Tibial nerve (tissue), 3 donors: ENCODE measurements at regions not wholly inside any gene's neighbourhood (a gene's known extent, or its start where the extent isn't known, plus 50 kb on each side); places are given as distances from the start of the nearest gene placed in this dataset.

Experiments used
- CTCF ChIP-seq, 5 experiments: fragments of 200-600 bp in 3 of 5; fragments of 450-650 bp in 2 of 5; sonication (generic) in 3 of 5; IDR thresholded peaks; one replicate each; pipeline ENCODE4 v1.5.1; 2016 to 2019; ENCODE audit warnings: antibody characterized with exemption in 5 of 5, mild to moderate bottlenecking in 3 of 5, moderate library complexity in 2 of 5
- POLR2A ChIP-seq, 2 donors: fragments of 450-650 bp; IDR thresholded peaks; one replicate each; pipeline ENCODE4 v1.6.1; 2017; ENCODE audit warnings: antibody characterized with exemption in 2 of 2, mild to moderate bottlenecking in 2 of 2, moderate library complexity in 2 of 2

- TF ChIP-seq CTCF (IDR thresholded peaks at IDR 0.05) (no peak), POLR2A (IDR thresholded peaks at IDR 0.05) (no peak)
Measured at GRCh38 chr5:18213666-18214065, 579.4 kb downstream of the TAF11L14 start.
